H1 (cell line): ENCODE measurements at regions not wholly inside any gene's neighbourhood (a gene's known extent, or its start where the extent isn't known, plus 50 kb on each side); places are given as distances from the start of the nearest gene placed in this dataset.

Experiments used
- CTCF ChIA-PET: fragments of 300-600 bp; sonication (Branson Sonifier 250); formaldehyde crosslinking; loops from one replicate; lab custom pipeline; 2021; ENCODE audit not compliant: partially characterized antibody; lab: Charles Lee
- POLR2A ChIA-PET: fragments of 300-600 bp; sonication (Branson Sonifier 250); formaldehyde crosslinking; loops from one replicate; lab custom pipeline; 2021; ENCODE audit warnings: inconsistent platforms; ENCODE audit not compliant: partially characterized antibody; lab: Charles Lee
- DNase-seq, 2 experiments: peaks; one replicate each; pipeline versions ENCODE4 v3.0.0 to v3.0.0-alpha.2; 2010 to 2022; ENCODE audit warnings: low spot score in 2 of 2, low read depth in 1 of 2, mixed read lengths in 1 of 2
- FAIRE-seq: peaks from 2 replicates; lab custom pipeline; 2011; peaks lifted over from hg19 to GRCh38; lab: Jason Lieb, UNC
- H2AFZ ChIP-seq: 2 replicates; pipeline ENCODE4 v1.8.1; 2012; ENCODE audit warnings: low read length, inconsistent platforms
- H2AK5ac ChIP-seq: 2 replicates; pipeline ENCODE4 v1.6.1; 2013; ENCODE audit warnings: low read depth, low read length
- H2BK120ac ChIP-seq: replicated peaks from 2 replicates; pipeline ENCODE3; 2013; ENCODE audit warnings: low read depth, low read length, inconsistent platforms
- H2BK12ac ChIP-seq: 2 replicates; pipeline ENCODE4 v1.6.1; 2013; ENCODE audit warnings: low read depth, low read length
- H2BK15ac ChIP-seq: 2 replicates; pipeline ENCODE4 v1.6.1; 2013; ENCODE audit warnings: low read length
- H2BK20ac ChIP-seq: 2 replicates; pipeline ENCODE4 v1.6.1; 2013; ENCODE audit warnings: low read length
- H2BK5ac ChIP-seq: 2 replicates; pipeline ENCODE4 v1.6.1; 2013; ENCODE audit warnings: low read depth, low read length
- H3K14ac ChIP-seq: 2 replicates; pipeline ENCODE4 v1.6.1; 2013; ENCODE audit warnings: inconsistent platforms; ENCODE audit not compliant: insufficient read length
- H3K18ac ChIP-seq: 2 replicates; pipeline ENCODE4 v1.6.1; 2013; ENCODE audit warnings: low read length; ENCODE audit errors: extremely low read depth
- H3K23ac ChIP-seq: 2 replicates; pipeline ENCODE4 v1.6.1; 2013; ENCODE audit warnings: inconsistent platforms; ENCODE audit not compliant: insufficient read length
- H3K23me2 ChIP-seq: 2 replicates; pipeline ENCODE4 v1.6.1; 2013; ENCODE audit warnings: low read depth, low read length
- H3K27ac ChIP-seq: 2 replicates; pipeline ENCODE4 v1.6.1; 2011; ENCODE audit warnings: low read depth, low read length, inconsistent platforms
- H3K27me3 ChIP-seq, 4 experiments: replicated peaks in 1 of 4; 1 replicate in 1 of 4; 2 replicates in 3 of 4; pipeline versions ENCODE4 v1.6.1 to v1.8.1; 2011 to 2013; ENCODE audit warnings: low read length in 3 of 4, mild to moderate bottlenecking in 3 of 4, inconsistent platforms in 2 of 4, mixed read lengths in 2 of 4, moderate library complexity in 1 of 4; ENCODE audit not compliant: control insufficient read depth in 3 of 4, insufficient read depth in 3 of 4; ENCODE audit errors: extremely low read depth in 1 of 4
- H3K36me3 ChIP-seq, 4 experiments: 2 replicates each; pipeline versions ENCODE4 v1.6.1 to v1.8.1; 2011 to 2013; ENCODE audit warnings: mild to moderate bottlenecking in 4 of 4, low read length in 3 of 4, moderate library complexity in 2 of 4, control low read depth in 1 of 4, inconsistent platforms in 1 of 4; ENCODE audit not compliant: insufficient read depth in 4 of 4, control insufficient read depth in 2 of 4
- H3K4ac ChIP-seq: replicated peaks from 2 replicates; pipeline ENCODE3; 2013; ENCODE audit warnings: low read length, low read depth, mixed read lengths, inconsistent platforms; ENCODE audit not compliant: insufficient read length
- H3K4me1 ChIP-seq, 4 experiments: replicated peaks in 1 of 4; 1 replicate in 1 of 4; 2 replicates in 3 of 4; pipeline versions ENCODE4 v1.6.1 to v1.8.1; 2011 to 2013; ENCODE audit warnings: low read length in 3 of 4, inconsistent platforms in 2 of 4, mixed read lengths in 1 of 4; ENCODE audit not compliant: insufficient read depth in 4 of 4, control insufficient read depth in 3 of 4
- H3K4me2 ChIP-seq, 2 experiments: 2 replicates each; pipeline versions ENCODE4 v1.6.1 to v1.8.1; 2011 to 2013; ENCODE audit warnings: low read depth in 2 of 2, low read length in 2 of 2, control low read depth in 1 of 2, inconsistent platforms in 1 of 2, mild to moderate bottlenecking in 1 of 2; ENCODE audit not compliant: insufficient read depth in 1 of 2
- H3K4me3 ChIP-seq, 4 experiments: fragments of 200-600, 300-600 bp in 1 of 4; sonication (generic), shearing (Covaris generic), sonication (Bioruptor Twin) in 1 of 4; 2 replicates each; pipeline versions ENCODE4 v1.5.1 to v1.8.1; 2011 to 2016; ENCODE audit warnings: low read length in 4 of 4, low read depth in 3 of 4, control low read depth in 2 of 4, inconsistent platforms in 2 of 4, mild to moderate bottlenecking in 2 of 4, mixed read lengths in 1 of 4, moderate library complexity in 1 of 4; ENCODE audit not compliant: insufficient read depth in 2 of 4; ENCODE audit errors: extremely low read depth in 1 of 4
- H3K56ac ChIP-seq: replicated peaks from 2 replicates; pipeline ENCODE3; 2013; ENCODE audit warnings: low read depth, mild to moderate bottlenecking, mixed read lengths, low read length, inconsistent platforms; ENCODE audit not compliant: insufficient read length
- H3K79me1 ChIP-seq: 2 replicates; pipeline ENCODE4 v1.6.1; 2013; ENCODE audit warnings: low read depth, low read length, control low read depth
- H3K79me2 ChIP-seq, 2 experiments: 2 replicates each; pipeline versions ENCODE4 v1.6.1 to v1.8.1; 2012 to 2013; ENCODE audit warnings: low read length in 2 of 2, mild to moderate bottlenecking in 2 of 2, inconsistent platforms in 1 of 2; ENCODE audit not compliant: insufficient read depth in 2 of 2, control insufficient read depth in 1 of 2
- H3K9ac ChIP-seq, 4 experiments: replicated peaks in 1 of 4; 1 replicate in 1 of 4; 2 replicates in 3 of 4; pipeline versions ENCODE4 v1.6.1 to v1.8.1; 2011 to 2013; ENCODE audit warnings: low read depth in 3 of 4, low read length in 3 of 4, control low read depth in 2 of 4, mild to moderate bottlenecking in 2 of 4, moderate library complexity in 2 of 4, inconsistent platforms in 1 of 4; ENCODE audit errors: extremely low read depth in 1 of 4
- H3K9me3 ChIP-seq, 2 experiments: 2 replicates each; pipeline versions ENCODE4 v1.6.1 to v1.8.1; 2012 to 2013; ENCODE audit warnings: mild to moderate bottlenecking in 2 of 2, moderate library complexity in 2 of 2, control low read depth in 1 of 2, inconsistent platforms in 1 of 2, low read depth in 1 of 2, low read length in 1 of 2, mixed read lengths in 1 of 2; ENCODE audit not compliant: insufficient read depth in 2 of 2
- H4K20me1 ChIP-seq, 2 experiments: replicated peaks in 1 of 2; 2 replicates each; pipeline versions ENCODE3 to v1.8.1; 2011 to 2013; ENCODE audit warnings: inconsistent platforms in 2 of 2, low read length in 2 of 2, mild to moderate bottlenecking in 1 of 2; ENCODE audit not compliant: insufficient read depth in 2 of 2, control insufficient read depth in 1 of 2
- H4K5ac ChIP-seq: 2 replicates; pipeline ENCODE4 v1.6.1; 2013; ENCODE audit warnings: low read length, low read depth, mixed read lengths, inconsistent platforms; ENCODE audit not compliant: insufficient read length
- H4K8ac ChIP-seq: 2 replicates; pipeline ENCODE4 v1.8.0; 2013; ENCODE audit warnings: mild to moderate bottlenecking, moderate library complexity, low read length, inconsistent platforms; ENCODE audit not compliant: insufficient read depth; ENCODE audit errors: extremely low read depth
- H4K91ac ChIP-seq: replicated peaks from 2 replicates; pipeline ENCODE3; 2013; ENCODE audit warnings: low read length, mixed read lengths, inconsistent platforms; ENCODE audit not compliant: insufficient read length
- BRCA1 ChIP-seq: IDR thresholded peaks from 2 replicates; pipeline ENCODE4 v1.6.1; 2012; ENCODE audit warnings: low read depth, low read length, improper control_type of control experiment
- CEBPB ChIP-seq: IDR thresholded peaks from 2 replicates; pipeline ENCODE4 v1.6.1; 2012; ENCODE audit warnings: low read depth, low read length
- CHD1 ChIP-seq: IDR thresholded peaks from 2 replicates; pipeline ENCODE4 v1.6.1; 2012; ENCODE audit warnings: low read depth, low read length, improper control_type of control experiment
- EP300 ChIP-seq, 2 experiments: IDR thresholded peaks; 1 replicate in 1 of 2; 2 replicates in 1 of 2; pipeline ENCODE4 v1.6.1; 2011 to 2012; ENCODE audit warnings: low read depth in 2 of 2, low read length in 2 of 2, mild to moderate bottlenecking in 2 of 2, borderline replicate concordance in 1 of 2, inconsistent platforms in 1 of 2, moderate library complexity in 1 of 2
- GABPA ChIP-seq: IDR thresholded peaks from 2 replicates; pipeline ENCODE4 v1.6.1; 2011; ENCODE audit warnings: mild to moderate bottlenecking, low read length, moderate library complexity, borderline replicate concordance; ENCODE audit not compliant: insufficient read depth
- MAFK ChIP-seq: IDR thresholded peaks from 2 replicates; pipeline ENCODE4 v1.6.1; 2012; ENCODE audit warnings: low read depth, mild to moderate bottlenecking, improper control_type of control experiment, low read length
- POLR2AphosphoS5 ChIP-seq: IDR thresholded peaks from 2 replicates; pipeline ENCODE4 v1.6.1; 2011; ENCODE audit warnings: low read depth, low read length
- POU5F1 ChIP-seq: IDR thresholded peaks from 2 replicates; pipeline ENCODE4 v1.6.1; 2011; ENCODE audit warnings: low read depth, mild to moderate bottlenecking, low read length, moderate library complexity
- SAP30 ChIP-seq: fragments of 300-600 bp; sonication (generic); IDR thresholded peaks from 2 replicates; pipeline ENCODE4 v1.7.1; 2012; ENCODE audit warnings: low read length, moderate library complexity, mild to moderate bottlenecking, inconsistent platforms; ENCODE audit not compliant: insufficient read depth, insufficient replicate concordance
- WGBS, 2 experiments: shearing (Covaris generic) in 1 of 2; methylation state at CpG; one replicate each; pipeline versions ENCODE4 v1.1.6 to v1.1.7; 2013 to 2015; ENCODE audit warnings: low lambda C conversion rate in 2 of 2, mixed read lengths in 2 of 2, inconsistent platforms in 1 of 2, low coverage in 1 of 2, missing lambda C conversion rate in 1 of 2; ENCODE audit not compliant: insufficient replicate concordance in 2 of 2, insufficient coverage in 1 of 2, insufficient read length in 1 of 2; ENCODE audit errors: extremely low coverage in 1 of 2, missing lambda C conversion rate in 1 of 2; 5-methylcytosine and 5-hydroxymethylcytosine counted together

GRCh38 chr6:1116149-1116548, 195.7 kb upstream of the FOXQ1 start:
- no peaks in the 10 kb centered on the region for H3K79me1 ChIP-seq
- no peaks in the 10 kb centered on the region for H3K36me3 ChIP-seq
- no peak overlapping the region for H2BK12ac ChIP-seq
- H3K27me3 ChIP-seq = no peaks in the 10 kb centered on the region; a peak in 1 of 7 replicates
- TF ChIP-seq BRCA1 (no peak), POLR2AphosphoS5 (no peak), MAFK (no peak), SAP30 (no peak), GABPA (no peak), CEBPB (no peak), EP300 (IDR thresholded peaks at IDR 0.05; ENCODE audit: borderline replicate concordance in 1 of 2, low read depth in 2 of 2, low read length in 2 of 2) (no peak), POU5F1 (no peak), CHD1 (no peak)
- TF ChIP-seq, all 59 proteins: peak for 0
- H3K4me1 ChIP-seq = no peaks in the 10 kb centered on the region
- H2BK15ac ChIP-seq = no peak overlapping the region
- DNase-seq = no peak
- no peaks in the 10 kb centered on the region for H4K20me1 ChIP-seq
- no peak overlapping the region for H2AFZ ChIP-seq
- H2AK5ac ChIP-seq = no peak overlapping the region
- H2BK5ac ChIP-seq = no peak overlapping the region
- H3K9me3 ChIP-seq = no peaks in the 10 kb centered on the region
- no peak overlapping the region for H3K4ac ChIP-seq
- CTCF ChIA-PET = interaction anchor here (0.9 kb wide), 1 partner anchor 204 kb away, joined by 3 read pairs; no protein-coding TSS in a partner anchor
- H3K4me2 ChIP-seq = no peak overlapping the region
- no peak overlapping the region for H3K27ac ChIP-seq
- H3K23ac ChIP-seq = no peak overlapping the region
- H3K9ac ChIP-seq = no peak overlapping the region
- H3K4me3 ChIP-seq = no peak overlapping the region
- 90% methylated on average over 3 of the region's 3 CpGs; no CpG with 5 or more reads in 1 of the 2 experiments for WGBS, 2 experiments
- H4K5ac ChIP-seq = no peak overlapping the region
- no peak overlapping the region for H3K18ac ChIP-seq
- H3K56ac ChIP-seq = no peak overlapping the region
- POLR2A ChIA-PET = no interaction called here
- H4K8ac ChIP-seq = no peak overlapping the region
- H4K91ac ChIP-seq = no peak overlapping the region
- FAIRE-seq = no peak
- H3K14ac ChIP-seq = no peak overlapping the region
- H3K79me2 ChIP-seq = no peaks in the 10 kb centered on the region
- no peak overlapping the region for H2BK120ac ChIP-seq
- no peaks in the 10 kb centered on the region; the same call in 1 of the 2 replicates for H3K23me2 ChIP-seq
- no peak overlapping the region for H2BK20ac ChIP-seq
